Ishikawa (cell line): ENCODE measurements at regions not wholly inside any gene's neighbourhood (a gene's known extent, or its start where the extent isn't known, plus 50 kb on each side); places are given as distances from the start of the nearest gene placed in this dataset.
A peak's percentile ranks its signal among the peaks of the same experiment; 100 is the strongest.

Experiments
- RAD21 ChIP-seq: IDR thresholded peaks from 2 replicates; pipeline ENCODE4 v1.6.1; 2012; ENCODE audit warnings: low read depth
- TCF12 ChIP-seq: IDR thresholded peaks from 2 replicates; pipeline ENCODE4 v1.6.1; 2012; ENCODE audit warnings: low read depth
- USF1 ChIP-seq: IDR thresholded peaks from 2 replicates; pipeline ENCODE4 v1.6.1; 2012
- ZBTB7A ChIP-seq: IDR thresholded peaks from 2 replicates; pipeline ENCODE4 v1.6.1; 2012; ENCODE audit warnings: low read depth

- TF ChIP-seq RAD21 (no peak), ZBTB7A (0 out of 2 replicates have a peak, but pooled peaks have one; percentile 44), USF1 (no peak), TCF12 (peak; percentile 60)
Observed at GRCh38 chr4:3658530-3658913, 107.7 kb upstream of the ADRA2C start.
